ENCODE measurements at regions not wholly inside any gene's neighbourhood (a gene's known extent, or its start where the extent isn't known, plus 50 kb on each side); places are given as distances from the start of the nearest gene placed in this dataset.

DNA sequence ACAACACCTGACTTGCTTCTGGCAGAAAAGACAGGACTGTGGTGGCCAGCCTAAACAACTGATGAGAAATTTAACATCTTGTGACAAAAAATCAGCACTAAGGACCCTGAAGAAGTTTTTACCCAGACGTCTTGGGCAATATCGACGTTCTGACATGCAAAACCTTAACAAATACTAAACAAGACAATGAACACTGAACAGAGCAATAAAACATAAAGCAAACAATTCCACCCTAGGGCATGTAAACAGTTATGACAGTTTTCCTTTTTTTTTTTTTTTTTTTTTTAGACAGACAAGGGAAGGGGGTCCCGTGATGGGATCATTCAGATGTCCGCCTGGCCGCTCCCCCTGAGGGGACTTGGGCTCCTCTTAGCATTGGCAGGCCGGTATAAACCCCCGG is 738.0 kb downstream of the SI start:
- Histone ChIP-seq H4K20me1 (ENCODE audit: control insufficient read depth, insufficient read depth, low read depth, low read length) (no peaks in the 10 kb centered on the region), H3K4me3 (ENCODE audit: low read length) (no peak overlapping the region)

DNA sequence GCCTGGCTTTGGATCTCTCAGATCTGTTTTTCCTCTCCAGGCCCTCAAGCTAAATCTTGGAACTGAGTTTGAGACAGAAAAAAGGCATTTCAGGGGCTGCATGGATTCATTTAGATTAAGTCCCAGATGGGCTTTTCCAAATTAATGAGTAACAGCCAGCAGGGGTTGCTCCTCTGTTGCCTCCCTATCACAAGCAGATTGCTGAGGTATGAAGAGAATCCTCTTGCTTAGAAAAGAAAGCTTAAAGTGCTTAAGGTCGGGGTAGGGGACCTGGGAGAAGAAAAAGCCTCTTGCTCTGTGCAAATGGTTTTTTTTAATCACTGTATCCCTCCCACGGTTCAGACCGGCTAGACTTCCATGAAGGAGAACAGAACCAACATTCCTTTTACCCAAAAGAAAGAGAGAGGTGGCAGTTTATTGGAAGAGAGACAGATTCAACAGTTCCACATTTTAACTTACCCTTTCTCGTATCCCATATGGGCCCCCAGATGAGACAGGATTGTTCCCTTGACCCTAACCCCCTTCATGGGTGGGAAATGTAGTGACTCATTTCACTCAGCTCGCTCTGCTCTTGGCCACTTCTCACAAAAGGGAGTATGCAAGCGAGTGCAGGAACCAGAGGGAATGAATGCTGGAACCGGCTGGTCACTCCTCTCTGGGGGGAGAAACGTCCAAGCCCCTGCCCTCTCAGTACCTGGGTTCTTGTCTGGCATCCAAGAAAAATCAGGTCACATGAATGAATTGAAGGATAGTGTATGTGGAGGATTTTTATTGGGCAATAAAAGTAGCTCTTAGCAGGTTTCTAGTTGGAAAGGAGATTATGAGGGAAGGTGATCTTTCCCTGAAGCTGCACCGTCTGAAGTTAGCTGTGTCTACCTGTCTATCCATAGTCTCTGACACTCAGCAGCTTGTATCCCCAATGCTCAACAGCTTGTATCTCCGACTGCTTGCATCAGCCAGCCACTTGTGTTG is 745.2 kb downstream of the SI start:
- Histone ChIP-seq H3K79me2 (ENCODE audit: control insufficient read depth, low read length) (no peaks in the 10 kb centered on the region), H3K36me3 (ENCODE audit: control insufficient read depth, low read length) (no peaks in the 10 kb centered on the region), H3K9me2 (replicated peaks; ENCODE audit: control insufficient read depth, low read length) (no peaks in the 10 kb centered on the region), H3K27me3 (ENCODE audit: control insufficient read depth, low read length) (no peaks in the 10 kb centered on the region), H3K9me3 (ENCODE audit: control insufficient read depth, insufficient read depth, low read length) (no peaks in the 10 kb centered on the region; the same call in 1 of the 2 replicates), H3K4me2 (ENCODE audit: low read length) (no peak overlapping the region), H4K20me1 (ENCODE audit: control insufficient read depth, insufficient read depth, low read depth, low read length) (no peaks in the 10 kb centered on the region), H3K27ac (ENCODE audit: low read depth, low read length) (no peak overlapping the region), H3F3A (ENCODE audit: control insufficient read depth, insufficient read depth) (no peaks in the 10 kb centered on the region), H3K4me3 (ENCODE audit: low read length) (no peak overlapping the region), H3K4me1 (ENCODE audit: control insufficient read depth, low read length) (no peaks in the 10 kb centered on the region)
- TF ChIP-seq, protein P1, sequence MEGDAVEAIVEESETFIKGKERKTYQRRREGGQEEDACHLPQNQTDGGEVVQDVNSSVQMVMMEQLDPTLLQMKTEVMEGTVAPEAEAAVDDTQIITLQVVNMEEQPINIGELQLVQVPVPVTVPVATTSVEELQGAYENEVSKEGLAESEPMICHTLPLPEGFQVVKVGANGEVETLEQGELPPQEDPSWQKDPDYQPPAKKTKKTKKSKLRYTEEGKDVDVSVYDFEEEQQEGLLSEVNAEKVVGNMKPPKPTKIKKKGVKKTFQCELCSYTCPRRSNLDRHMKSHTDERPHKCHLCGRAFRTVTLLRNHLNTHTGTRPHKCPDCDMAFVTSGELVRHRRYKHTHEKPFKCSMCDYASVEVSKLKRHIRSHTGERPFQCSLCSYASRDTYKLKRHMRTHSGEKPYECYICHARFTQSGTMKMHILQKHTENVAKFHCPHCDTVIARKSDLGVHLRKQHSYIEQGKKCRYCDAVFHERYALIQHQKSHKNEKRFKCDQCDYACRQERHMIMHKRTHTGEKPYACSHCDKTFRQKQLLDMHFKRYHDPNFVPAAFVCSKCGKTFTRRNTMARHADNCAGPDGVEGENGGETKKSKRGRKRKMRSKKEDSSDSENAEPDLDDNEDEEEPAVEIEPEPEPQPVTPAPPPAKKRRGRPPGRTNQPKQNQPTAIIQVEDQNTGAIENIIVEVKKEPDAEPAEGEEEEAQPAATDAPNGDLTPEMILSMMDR (IDR thresholded peaks at IDR 0.05; ENCODE audit: low read depth, low read length, poor library complexity, severe bottlenecking): no peak
- TF ChIP-seq EZH2phosphoT487 (IDR thresholded peaks at IDR 0.05; ENCODE audit: borderline replicate concordance, low read length): no peak

More for the DNA sequence above, 738.0 kb downstream of the SI start:
- Histone ChIP-seq H3K4me2 (ENCODE audit: low read length) (no peak overlapping the region), H3F3A (ENCODE audit: control insufficient read depth, insufficient read depth) (no peaks in the 10 kb centered on the region), H3K9me3 (ENCODE audit: control insufficient read depth, insufficient read depth, low read length) (no peaks in the 10 kb centered on the region), H3K9me2 (replicated peaks; ENCODE audit: control insufficient read depth, low read length) (no peaks in the 10 kb centered on the region), H3K4me1 (ENCODE audit: control insufficient read depth, low read length) (no peaks in the 10 kb centered on the region), H3K79me2 (ENCODE audit: control insufficient read depth, low read length) (no peaks in the 10 kb centered on the region), H3K27ac (ENCODE audit: low read depth, low read length) (no peak overlapping the region), H3K27me3 (ENCODE audit: control insufficient read depth, low read length) (no peaks in the 10 kb centered on the region), H3K36me3 (ENCODE audit: control insufficient read depth, low read length) (no peaks in the 10 kb centered on the region)
- TF ChIP-seq EZH2phosphoT487 (IDR thresholded peaks at IDR 0.05; ENCODE audit: borderline replicate concordance, low read length): no peak
- TF ChIP-seq, protein P1 (IDR thresholded peaks at IDR 0.05; ENCODE audit: low read depth, low read length, poor library complexity, severe bottlenecking): no peak

DNA sequence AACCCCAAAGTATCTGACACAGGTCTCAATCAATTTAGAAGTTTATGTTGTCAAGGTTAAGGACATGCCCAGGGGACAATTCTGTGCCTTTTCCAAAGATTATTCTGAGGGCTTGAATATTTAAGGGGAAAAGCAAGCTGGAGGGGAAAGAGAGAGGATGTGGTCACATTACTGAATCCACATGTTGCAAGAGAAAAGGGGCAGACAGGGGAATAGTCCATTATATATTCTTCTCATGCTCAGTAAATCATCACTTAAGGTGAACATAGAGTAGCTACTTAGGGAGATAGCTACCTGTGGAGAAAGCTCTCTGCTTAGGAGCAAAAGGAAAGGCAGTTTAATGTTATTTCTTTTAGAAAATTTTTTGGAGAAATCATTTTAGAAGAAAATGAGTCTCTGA is 751.6 kb downstream of the SI start:
- Histone ChIP-seq H3F3A (ENCODE audit: control insufficient read depth, insufficient read depth) (no peaks in the 10 kb centered on the region), H3K4me2 (ENCODE audit: low read length) (no peak overlapping the region), H3K9me2 (replicated peaks; ENCODE audit: control insufficient read depth, low read length) (no peaks in the 10 kb centered on the region), H3K4me3 (ENCODE audit: low read length) (no peak overlapping the region), H3K27me3 (ENCODE audit: control insufficient read depth, low read length) (no peaks in the 10 kb centered on the region), H3K9me3 (ENCODE audit: control insufficient read depth, insufficient read depth, low read length) (no peaks in the 10 kb centered on the region), H3K79me2 (ENCODE audit: control insufficient read depth, low read length) (no peaks in the 10 kb centered on the region), H3K36me3 (ENCODE audit: control insufficient read depth, low read length) (no peaks in the 10 kb centered on the region), H4K20me1 (ENCODE audit: control insufficient read depth, insufficient read depth, low read depth, low read length) (no peaks in the 10 kb centered on the region), H3K4me1 (ENCODE audit: control insufficient read depth, low read length) (no peaks in the 10 kb centered on the region), H3K27ac (ENCODE audit: low read depth, low read length) (no peak overlapping the region)
- TF ChIP-seq, protein P1 (IDR thresholded peaks at IDR 0.05; ENCODE audit: low read depth, low read length, poor library complexity, severe bottlenecking): no peak
- TF ChIP-seq EZH2phosphoT487 (IDR thresholded peaks at IDR 0.05; ENCODE audit: borderline replicate concordance, low read length): no peak

Data from DOHH2 (cell line).